Osteoblast (primary cell): ENCODE measurements at regions not wholly inside any gene's neighbourhood (a gene's known extent, or its start where the extent isn't known, plus 50 kb on each side); places are given as distances from the start of the nearest gene placed in this dataset.

Experiments used
- DNase-seq: peaks from one replicate; pipeline ENCODE4 v3.0.0; 2011; ENCODE audit warnings: low spot score, mixed read lengths; ENCODE audit not compliant: insufficient read length; ENCODE audit errors: missing footprints
- H2AFZ ChIP-seq: 2 replicates; pipeline ENCODE4 v1.6.0; 2011; ENCODE audit warnings: mild to moderate bottlenecking, low read length
- H3K27ac ChIP-seq: 2 replicates; pipeline ENCODE4 v1.5.1; 2011; ENCODE audit warnings: mild to moderate bottlenecking, low read depth, low read length, moderate library complexity
- H3K27me3 ChIP-seq: 2 replicates; pipeline ENCODE4 v1.6.0; 2012; ENCODE audit warnings: mild to moderate bottlenecking, control low read depth, inconsistent platforms, low read length, moderate library complexity; ENCODE audit not compliant: insufficient read depth
- H3K36me3 ChIP-seq: 2 replicates; pipeline ENCODE4 v1.5.1; 2011; ENCODE audit warnings: mild to moderate bottlenecking, low read length, control low read depth, moderate library complexity; ENCODE audit not compliant: insufficient read depth
- H3K4me1 ChIP-seq: 2 replicates; pipeline ENCODE4 v1.5.1; 2011; ENCODE audit warnings: mild to moderate bottlenecking, low read length, control low read depth, moderate library complexity; ENCODE audit not compliant: insufficient read depth
- H3K4me2 ChIP-seq: 2 replicates; pipeline ENCODE4 v1.6.0; 2011; ENCODE audit warnings: mild to moderate bottlenecking, low read length; ENCODE audit not compliant: insufficient read depth
- H3K4me3 ChIP-seq: fragments of 200-600 bp; sonication (generic); 3 replicates; pipeline ENCODE4 v1.5.1; 2012; ENCODE audit warnings: mild to moderate bottlenecking, low read length, inconsistent platforms; ENCODE audit not compliant: insufficient read depth
- H3K79me2 ChIP-seq: 2 replicates; pipeline ENCODE4 v1.6.0; 2012; ENCODE audit warnings: mild to moderate bottlenecking, low read length, control low read depth, inconsistent platforms; ENCODE audit not compliant: insufficient read depth
- H3K9me3 ChIP-seq: 2 replicates; pipeline ENCODE4 v1.5.1; 2011; ENCODE audit warnings: low read depth, low read length, control low read depth
- H4K20me1 ChIP-seq: 2 replicates; pipeline ENCODE4 v1.6.0; 2012; ENCODE audit warnings: mild to moderate bottlenecking, low read length, control low read depth; ENCODE audit not compliant: insufficient read depth
- TF ChIP-seq, protein P1 (sequence below): IDR thresholded peaks from 2 replicates; pipeline ENCODE4 v1.5.1; 2011; ENCODE audit warnings: mild to moderate bottlenecking, low read depth, low read length, moderate library complexity; ENCODE audit errors: extremely low read depth

DNA sequence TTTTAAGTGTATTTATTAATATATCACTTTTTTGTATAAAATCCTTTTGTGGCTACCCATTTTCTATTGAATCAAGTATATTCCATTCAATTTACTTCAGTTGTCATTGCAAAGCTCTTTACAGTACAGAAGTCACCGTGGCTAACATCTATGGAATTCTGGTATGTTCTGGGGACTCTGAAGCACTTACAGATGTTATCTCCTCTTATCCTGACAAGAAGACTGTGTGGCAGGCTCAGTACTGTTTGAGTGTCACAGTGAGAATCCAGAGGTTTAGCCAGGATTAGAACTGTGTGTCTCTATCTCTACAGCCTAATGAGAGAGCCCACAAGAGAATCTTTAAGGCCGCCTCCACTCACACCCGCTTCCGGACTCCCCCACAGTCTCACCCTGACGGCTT lies 78.2 kb upstream of the SORBS2 start:
- DNase-seq, result no peak
- H3K27ac ChIP-seq, result no peak overlapping the region
- no peaks in the 10 kb centered on the region for H3K27me3 ChIP-seq
- no peak overlapping the region for H3K4me2 ChIP-seq
- no peaks in the 10 kb centered on the region for H3K36me3 ChIP-seq
- TF ChIP-seq, protein P1, sequence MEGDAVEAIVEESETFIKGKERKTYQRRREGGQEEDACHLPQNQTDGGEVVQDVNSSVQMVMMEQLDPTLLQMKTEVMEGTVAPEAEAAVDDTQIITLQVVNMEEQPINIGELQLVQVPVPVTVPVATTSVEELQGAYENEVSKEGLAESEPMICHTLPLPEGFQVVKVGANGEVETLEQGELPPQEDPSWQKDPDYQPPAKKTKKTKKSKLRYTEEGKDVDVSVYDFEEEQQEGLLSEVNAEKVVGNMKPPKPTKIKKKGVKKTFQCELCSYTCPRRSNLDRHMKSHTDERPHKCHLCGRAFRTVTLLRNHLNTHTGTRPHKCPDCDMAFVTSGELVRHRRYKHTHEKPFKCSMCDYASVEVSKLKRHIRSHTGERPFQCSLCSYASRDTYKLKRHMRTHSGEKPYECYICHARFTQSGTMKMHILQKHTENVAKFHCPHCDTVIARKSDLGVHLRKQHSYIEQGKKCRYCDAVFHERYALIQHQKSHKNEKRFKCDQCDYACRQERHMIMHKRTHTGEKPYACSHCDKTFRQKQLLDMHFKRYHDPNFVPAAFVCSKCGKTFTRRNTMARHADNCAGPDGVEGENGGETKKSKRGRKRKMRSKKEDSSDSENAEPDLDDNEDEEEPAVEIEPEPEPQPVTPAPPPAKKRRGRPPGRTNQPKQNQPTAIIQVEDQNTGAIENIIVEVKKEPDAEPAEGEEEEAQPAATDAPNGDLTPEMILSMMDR, result no peak
- no peaks in the 10 kb centered on the region for H3K79me2 ChIP-seq
- no peaks in the 10 kb centered on the region for H3K9me3 ChIP-seq
- H3K4me3 ChIP-seq, result no peak overlapping the region
- no peaks in the 10 kb centered on the region for H3K4me1 ChIP-seq
- no peak overlapping the region for H2AFZ ChIP-seq
- no peaks in the 10 kb centered on the region for H4K20me1 ChIP-seq

DNA sequence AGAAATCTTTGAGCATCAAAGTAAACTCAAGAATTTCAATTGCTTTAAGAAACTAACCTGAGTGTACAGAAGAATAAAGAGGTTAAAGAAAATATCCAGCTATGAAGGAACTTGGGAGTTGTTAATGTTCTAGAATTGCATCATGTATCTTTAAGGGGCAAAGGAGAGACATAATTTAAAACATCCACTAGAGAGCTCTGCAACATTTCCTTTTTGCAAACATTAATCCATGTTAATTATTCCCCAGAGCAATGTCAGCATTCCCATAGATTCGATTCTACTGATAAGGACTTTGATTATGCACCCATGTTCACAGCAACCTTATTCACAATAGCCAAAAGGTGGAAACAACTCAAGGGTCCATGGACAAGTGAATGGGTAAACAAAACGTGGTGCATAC lies 80.2 kb upstream of the SORBS2 start:
- H3K36me3 ChIP-seq, result no peaks in the 10 kb centered on the region
- no peaks in the 10 kb centered on the region for H3K9me3 ChIP-seq
- no peak overlapping the region for H2AFZ ChIP-seq
- H3K79me2 ChIP-seq, result no peaks in the 10 kb centered on the region
- DNase-seq, result no peak
- H3K27me3 ChIP-seq, result no peaks in the 10 kb centered on the region
- H4K20me1 ChIP-seq, result no peaks in the 10 kb centered on the region
- no peak overlapping the region for H3K4me2 ChIP-seq
- H3K4me3 ChIP-seq, result no peak overlapping the region
- no peaks in the 10 kb centered on the region for H3K4me1 ChIP-seq
- TF ChIP-seq, protein P1, result peak; percentile 32
- H3K27ac ChIP-seq, result no peak overlapping the region

DNA sequence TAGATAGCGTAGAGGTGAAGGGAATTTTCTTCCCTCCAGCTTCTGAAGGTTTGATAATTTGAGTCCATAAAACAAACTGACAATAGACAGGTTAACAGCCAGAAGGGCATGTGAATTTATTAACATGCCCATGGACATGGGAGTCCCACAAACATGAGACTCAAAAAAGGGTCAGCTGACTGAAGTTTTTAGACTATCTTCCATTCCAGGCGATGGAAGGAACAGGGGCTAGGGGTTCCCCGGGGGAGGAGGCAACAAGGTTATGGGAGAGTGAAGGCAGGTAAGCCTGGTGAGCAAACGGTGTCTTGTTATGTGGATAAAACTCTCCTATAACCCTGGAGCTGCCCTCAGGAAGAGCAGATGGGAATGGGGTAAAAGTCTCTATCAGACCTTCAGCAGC lies 81.5 kb upstream of the SORBS2 start:
- H3K4me3 ChIP-seq, result no peak overlapping the region
- TF ChIP-seq, protein P1, result no peak
- no peak for DNase-seq
- no peaks in the 10 kb centered on the region for H3K27me3 ChIP-seq
- no peaks in the 10 kb centered on the region for H4K20me1 ChIP-seq
- H3K27ac ChIP-seq, result no peak overlapping the region
- no peak overlapping the region for H2AFZ ChIP-seq
- H3K4me2 ChIP-seq, result no peak overlapping the region
- no peaks in the 10 kb centered on the region for H3K79me2 ChIP-seq
- H3K36me3 ChIP-seq, result no peaks in the 10 kb centered on the region
- H3K4me1 ChIP-seq, result no peaks in the 10 kb centered on the region
- H3K9me3 ChIP-seq, result no peaks in the 10 kb centered on the region

DNA sequence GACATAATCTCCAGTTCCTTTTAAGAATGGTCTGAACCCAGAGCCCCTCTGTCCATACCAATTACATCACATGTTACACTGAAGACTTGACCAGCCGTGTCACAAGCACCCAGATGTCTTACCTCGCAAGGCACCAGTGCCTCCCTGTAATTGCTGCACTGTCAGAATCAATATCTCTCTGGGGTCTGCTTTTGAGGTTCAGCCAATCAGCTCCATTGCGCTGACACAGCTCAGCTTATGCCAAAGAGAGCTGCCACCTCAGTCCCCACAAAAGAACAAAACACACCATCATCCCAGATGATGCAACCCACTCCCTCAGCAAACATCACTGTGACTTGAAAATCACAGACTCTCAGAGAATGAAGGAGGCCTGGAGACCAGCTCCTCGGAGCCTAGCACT lies 82.5 kb upstream of the SORBS2 start:
- TF ChIP-seq, protein P1, result no peak
- Histone ChIP-seq H3K4me1 (no peaks in the 10 kb centered on the region), H3K27ac (no peak overlapping the region), H3K9me3 (no peaks in the 10 kb centered on the region), H3K79me2 (no peaks in the 10 kb centered on the region), H3K27me3 (no peaks in the 10 kb centered on the region), H3K4me3 (no peak overlapping the region), H4K20me1 (no peaks in the 10 kb centered on the region), H2AFZ (no peak overlapping the region), H3K36me3 (no peaks in the 10 kb centered on the region), H3K4me2 (no peak overlapping the region)
- DNase-seq, result no peak
